NCI-H1694 (cell line): ENCODE measurements at regions not wholly inside any gene's neighbourhood (a gene's known extent, or its start where the extent isn't known, plus 50 kb on each side); places are given as distances from the start of the nearest gene placed in this dataset.

Source experiments
- DNase-seq: peaks from one replicate; lab custom pipeline; 2025; lab: John Stamatoyannopoulos, UW

DNA sequence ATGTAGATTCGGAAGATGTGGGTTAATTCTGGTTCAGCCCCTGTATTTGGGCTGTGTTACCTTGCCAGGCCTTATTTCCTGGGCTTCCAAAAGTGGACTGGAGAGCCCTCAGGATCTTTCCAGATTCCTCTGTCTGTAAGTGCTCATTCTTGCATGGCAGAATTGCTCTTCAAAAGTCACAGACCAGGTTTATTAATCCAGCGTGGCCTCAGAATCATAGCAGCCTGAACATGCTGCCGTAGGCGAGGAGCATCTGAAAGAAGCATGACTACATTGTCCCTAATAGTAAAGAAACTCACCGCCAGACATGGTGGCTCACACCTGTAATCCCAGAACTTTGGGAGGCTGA lies 307.8 kb downstream of the GADD45G start:
- DNase-seq: no peak

- no peak for DNase-seq
Measured at GRCh38 chr9:89915187-89915586, 310.4 kb downstream of the GADD45G start.

DNA sequence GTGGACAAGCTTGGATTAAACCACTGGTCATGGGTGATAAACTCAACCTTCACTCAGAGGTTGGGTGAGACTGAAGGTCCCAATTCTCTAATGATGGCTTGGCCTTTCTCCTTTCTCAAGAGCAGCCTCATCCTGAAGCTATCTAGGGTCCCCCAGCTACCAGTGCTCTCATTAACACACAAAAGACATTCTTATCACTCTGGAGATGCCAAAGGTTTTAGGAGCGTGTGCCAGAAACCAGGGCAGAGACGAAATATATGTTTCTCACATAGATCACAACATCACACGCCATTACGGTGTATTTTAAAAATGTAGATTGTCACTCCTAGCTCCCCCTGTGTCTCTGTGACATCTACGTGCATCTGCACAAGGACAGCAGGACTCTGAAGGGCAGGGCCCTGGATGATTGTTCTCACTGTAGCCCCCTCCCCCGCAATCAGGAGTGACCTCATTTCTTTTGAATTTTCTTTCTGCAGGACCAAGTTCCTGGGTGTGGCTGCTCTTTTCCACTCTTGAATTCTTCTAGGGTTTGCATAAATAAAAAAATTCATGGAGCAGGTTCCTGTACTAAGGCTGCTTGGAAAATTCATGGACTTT lies 311.3 kb downstream of the GADD45G start:
- DNase-seq: no peak

DNA sequence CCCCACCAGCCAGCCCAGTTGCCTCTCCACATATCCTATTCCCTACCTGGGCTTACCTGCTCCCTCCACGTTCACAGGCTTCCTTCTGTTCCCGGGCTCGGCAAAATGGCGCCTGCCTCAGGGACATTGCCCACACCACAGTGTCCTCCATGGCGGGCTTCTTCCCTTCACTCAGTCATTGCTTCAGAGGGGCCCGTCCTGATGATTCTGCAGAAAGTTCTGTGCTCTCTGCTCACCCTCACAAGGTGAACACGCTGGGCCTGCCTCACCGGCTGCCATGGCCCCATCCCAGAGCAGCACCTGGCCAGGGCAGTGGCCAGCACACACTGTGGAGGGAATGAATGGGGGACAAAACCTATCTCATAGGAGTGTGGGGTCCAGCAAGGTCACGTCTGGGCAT lies 313.0 kb downstream of the GADD45G start:
- DNase-seq: no peak

DNA sequence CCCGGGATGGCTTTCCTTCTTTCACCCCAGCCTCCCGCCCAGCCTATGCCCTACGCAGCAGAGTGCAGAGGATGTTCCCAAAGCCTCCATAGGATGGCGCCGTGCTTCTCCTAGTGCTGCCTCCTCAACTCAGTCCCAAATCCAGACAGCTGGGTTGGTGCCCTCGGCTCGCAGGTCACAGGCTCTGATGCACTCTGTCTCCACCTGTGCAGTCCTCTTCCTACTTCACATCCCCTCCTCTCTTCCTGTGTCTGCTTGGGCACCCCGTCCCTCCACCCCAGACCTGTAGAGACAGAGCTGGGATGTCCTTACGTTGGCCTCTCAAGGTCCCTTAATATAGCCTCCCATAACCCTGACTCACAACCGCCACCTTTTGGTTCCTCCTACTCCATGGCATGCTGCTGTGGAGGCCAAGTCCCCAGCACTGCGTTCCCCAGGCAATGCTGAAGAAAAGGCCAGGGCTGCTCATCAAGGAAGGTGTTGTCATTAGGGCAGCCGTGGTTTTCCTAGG lies 314.4 kb downstream of the GADD45G start:
- peak; percentile 12 for DNase-seq

DNA sequence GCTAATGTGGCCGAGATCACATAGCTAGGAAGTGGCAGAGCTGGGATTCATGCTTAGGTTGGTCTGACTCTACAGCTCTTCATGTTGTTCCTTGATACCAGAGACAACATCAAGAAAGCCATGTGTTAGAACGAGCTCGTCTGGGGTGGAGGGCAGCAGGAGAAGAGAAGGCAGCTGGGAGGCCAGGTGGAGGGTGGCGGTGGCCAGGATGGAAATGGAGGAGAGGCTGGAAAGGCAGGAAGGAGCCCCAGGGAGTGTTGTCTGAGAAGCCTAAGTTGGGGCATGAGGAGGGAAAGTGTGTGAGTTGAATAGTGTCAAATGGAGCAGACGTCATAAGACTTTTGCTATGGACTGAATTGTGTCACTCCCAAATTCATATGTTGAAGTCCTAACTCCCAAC lies 315.3 kb downstream of the GADD45G start:
- no peak for DNase-seq

- DNase-seq: no peak
Measured at GRCh38 chr9:89920951-89921350, 316.1 kb downstream of the GADD45G start.

- no peak for DNase-seq
Measured at GRCh38 chr9:89922099-89922498, 317.3 kb downstream of the GADD45G start.

DNA sequence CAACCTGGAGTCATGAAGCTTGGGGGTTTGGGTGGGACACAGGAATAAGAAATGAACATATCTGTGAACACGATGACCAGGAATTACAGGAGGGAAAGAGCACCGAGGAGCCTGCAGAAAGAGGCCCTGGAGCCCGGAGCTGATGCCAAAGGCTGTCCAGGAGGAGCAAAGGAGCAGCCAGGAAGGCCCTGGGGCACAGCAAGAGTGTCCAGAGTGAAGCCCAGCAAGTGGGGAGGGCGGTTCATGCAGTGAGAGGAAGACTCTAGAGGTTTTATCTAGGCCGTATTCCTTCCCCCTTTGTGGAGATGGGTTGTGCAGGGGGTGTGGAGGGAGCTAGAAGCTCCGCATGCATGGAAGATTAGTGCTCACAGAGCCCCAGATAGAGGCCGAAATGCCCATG lies 318.4 kb downstream of the GADD45G start:
- DNase-seq: no peak

- no peak for DNase-seq
Measured at GRCh38 chr9:89923961-89924504, 319.2 kb downstream of the GADD45G start.

GRCh38 chr9:89924611-89925010 lies 319.8 kb downstream of the GADD45G start:
- DNase-seq: no peak

GRCh38 chr9:89926167-89926566 lies 321.4 kb downstream of the GADD45G start:
- DNase-seq: no peak

- DNase-seq: no peak
Measured at GRCh38 chr9:89926691-89927220, 321.9 kb downstream of the GADD45G start.

- no peak for DNase-seq
Measured at GRCh38 chr9:89928106-89928505, 323.3 kb downstream of the GADD45G start.

DNA sequence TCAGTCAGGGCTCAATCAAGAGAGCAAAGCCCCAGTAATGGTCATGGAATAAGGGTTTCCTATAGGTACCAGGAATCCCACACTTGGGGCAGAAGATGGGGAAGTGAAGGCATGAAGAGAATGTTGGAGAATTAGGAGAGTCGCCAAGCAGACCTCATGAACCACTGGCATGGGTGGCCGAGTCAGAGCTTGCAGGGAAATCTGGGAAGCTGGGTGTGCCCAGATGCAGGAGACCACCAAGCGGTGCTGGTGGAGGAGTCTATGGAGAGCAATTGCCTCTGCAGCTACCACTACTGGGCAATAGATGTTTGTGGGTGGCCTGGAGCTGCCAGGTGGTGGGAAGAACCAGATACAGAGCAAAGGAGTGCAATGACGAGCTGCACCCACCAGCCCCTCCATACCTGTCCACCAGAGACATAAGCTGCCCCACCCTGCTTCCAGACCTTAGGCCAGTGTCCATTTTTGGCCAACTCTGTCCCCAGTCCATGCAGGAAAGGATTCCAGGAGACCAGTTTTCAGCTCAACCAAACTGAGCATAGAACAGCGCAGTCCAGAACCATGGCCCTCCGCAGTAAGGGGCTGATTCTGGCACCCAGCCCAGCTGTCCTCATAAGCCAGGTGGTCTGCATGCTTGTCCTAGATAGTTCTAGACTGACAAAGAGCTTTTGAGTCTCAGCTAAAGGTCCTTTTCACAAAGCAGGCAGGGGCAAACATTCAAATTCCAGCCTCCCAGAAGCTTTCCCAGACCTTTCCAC lies 323.9 kb downstream of the GADD45G start:
- no peak for DNase-seq

DNA sequence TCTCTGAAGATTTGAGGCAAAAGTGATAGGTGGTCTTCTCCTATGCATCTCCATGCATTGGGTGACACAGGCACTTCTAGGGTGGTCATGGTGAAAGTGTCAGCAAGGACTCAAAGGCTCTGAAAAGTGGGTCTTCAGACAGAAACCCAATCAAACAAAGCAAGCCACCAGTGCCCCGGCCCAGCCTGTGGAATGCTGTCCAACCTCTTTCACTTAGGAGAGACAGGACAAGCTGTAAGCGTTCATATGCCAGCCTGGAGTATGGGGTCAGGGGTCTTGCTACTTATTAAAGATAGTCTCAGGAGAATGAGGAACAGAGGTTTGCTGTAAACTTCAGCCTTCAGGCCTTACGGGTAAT lies 324.5 kb downstream of the GADD45G start:
- DNase-seq: no peak

- peak; percentile 4 for DNase-seq
Measured at GRCh38 chr9:89929673-89930480, 325.1 kb downstream of the GADD45G start.

- no peak for DNase-seq
Measured at GRCh38 chr9:89933578-89933977, 328.8 kb downstream of the GADD45G start.

DNA sequence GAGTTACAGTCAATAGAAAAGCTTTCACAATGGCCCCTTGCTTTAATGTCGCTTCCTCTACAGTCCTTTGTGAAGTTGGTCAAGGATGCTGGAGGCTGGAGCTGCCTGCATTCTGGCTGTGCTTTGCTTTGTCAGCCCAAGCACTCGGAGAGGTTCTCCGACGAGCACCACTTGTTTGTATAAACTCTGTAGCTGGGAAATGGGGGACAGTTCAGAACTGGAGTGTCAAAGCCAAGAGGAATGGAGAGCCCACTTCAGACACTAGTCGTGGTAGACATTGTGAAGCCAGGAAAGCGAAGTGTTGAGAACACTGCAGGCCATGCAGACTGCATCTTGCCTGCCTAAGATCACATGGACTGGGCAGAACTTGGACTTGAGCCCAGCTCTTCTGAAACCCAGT lies 330.3 kb downstream of the GADD45G start:
- no peak for DNase-seq

GRCh38 chr9:89935801-89936200 lies 331.0 kb downstream of the GADD45G start:
- DNase-seq: no peak

- DNase-seq: no peak
Measured at GRCh38 chr9:89937051-89937450, 332.2 kb downstream of the GADD45G start.

GRCh38 chr9:89939181-89939580 lies 334.4 kb downstream of the GADD45G start:
- DNase-seq: no peak
